ENCODE measurements at regions not wholly inside any gene's neighbourhood (a gene's known extent, or its start where the extent isn't known, plus 50 kb on each side); places are given as distances from the start of the nearest gene placed in this dataset.

GRCh38 chr3:3745693-3746092 is 53.5 kb upstream of the LRRN1 start:
- H3K9me3 Mint-ChIP-seq, result no peaks in the 10 kb centered on the region
- H3K4me1 Mint-ChIP-seq, result peaks cover under 1% of the 10 kb centered on the region
- Histone ChIP-seq H3K4me1 (ENCODE audit: control insufficient read depth, insufficient read depth, low read length) (no peaks in the 10 kb centered on the region), H3K27ac (ENCODE audit: low read depth, low read length) (no peak overlapping the region), H3K9ac (ENCODE audit: extremely low read depth, low read length, poor library complexity, severe bottlenecking) (no peak overlapping the region), H3K36me3 (ENCODE audit: control insufficient read depth, insufficient read depth, low read length) (no peaks in the 10 kb centered on the region), H3K9me3 (ENCODE audit: control insufficient read depth, low read length) (no peaks in the 10 kb centered on the region), H3K27me3 (ENCODE audit: control insufficient read depth, insufficient read depth, low read length, poor library complexity, severe bottlenecking) (no peaks in the 10 kb centered on the region), H3K4me3 (ENCODE audit: low read length) (no peak overlapping the region)
- TF ChIP-seq CTCF (conservative IDR thresholded peaks at IDR 0.05), result no peak
- H3K36me3 Mint-ChIP-seq (ENCODE audit: low read depth), result no peaks in the 10 kb centered on the region
- WGBS, 2 experiments (ENCODE audit: insufficient coverage in 1 of 2, insufficient read length in 1 of 2), result 77 to 80% methylated on average over 1 of the region's 1 CpG
- no peak for DNase-seq
- no peak overlapping the region for H3K27ac Mint-ChIP-seq
- no peaks in the 10 kb centered on the region for H3K27me3 Mint-ChIP-seq (ENCODE audit: insufficient read depth)
- no peak overlapping the region for H3K4me3 Mint-ChIP-seq

- H3K27me3 Mint-ChIP-seq (ENCODE audit: insufficient read depth), result no peaks in the 10 kb centered on the region
- H3K27me3 ChIP-seq (ENCODE audit: control insufficient read depth, insufficient read depth, low read length, poor library complexity, severe bottlenecking), result no peaks in the 10 kb centered on the region
- no peak overlapping the region for H3K27ac Mint-ChIP-seq
- no peaks in the 10 kb centered on the region for H3K9me3 Mint-ChIP-seq
- no peak overlapping the region for H3K27ac ChIP-seq (ENCODE audit: low read depth, low read length)
- no peak overlapping the region for H3K9ac ChIP-seq (ENCODE audit: extremely low read depth, low read length, poor library complexity, severe bottlenecking)
- H3K4me3 ChIP-seq (ENCODE audit: low read length), result no peak overlapping the region
- peaks cover 2% of the 10 kb centered on the region for H3K4me1 Mint-ChIP-seq
- H3K36me3 Mint-ChIP-seq (ENCODE audit: low read depth), result no peaks in the 10 kb centered on the region
- 92 to 95% methylated on average over 4 to 6 of the region's 6 CpGs for WGBS, 2 experiments (ENCODE audit: insufficient coverage in 1 of 2, insufficient read length in 1 of 2)
- no peaks in the 10 kb centered on the region for H3K36me3 ChIP-seq (ENCODE audit: control insufficient read depth, insufficient read depth, low read length)
- no peaks in the 10 kb centered on the region for H3K4me1 ChIP-seq (ENCODE audit: control insufficient read depth, insufficient read depth, low read length)
- H3K4me3 Mint-ChIP-seq, result no peak overlapping the region
- no peaks in the 10 kb centered on the region for H3K9me3 ChIP-seq (ENCODE audit: control insufficient read depth, low read length)
- TF ChIP-seq CTCF (conservative IDR thresholded peaks at IDR 0.05), result no peak
- no peak for DNase-seq
Measured at GRCh38 chr3:3744826-3745225, 54.4 kb upstream of the LRRN1 start.

- no peak overlapping the region for H3K9ac ChIP-seq (ENCODE audit: extremely low read depth, low read length, poor library complexity, severe bottlenecking)
- TF ChIP-seq CTCF (conservative IDR thresholded peaks at IDR 0.05), result no peak
- no peak overlapping the region for H3K27ac Mint-ChIP-seq
- DNase-seq, result no peak
- H3K27me3 Mint-ChIP-seq (ENCODE audit: insufficient read depth), result no peaks in the 10 kb centered on the region
- no peaks in the 10 kb centered on the region for H3K36me3 Mint-ChIP-seq (ENCODE audit: low read depth)
- WGBS, 2 experiments (ENCODE audit: insufficient coverage in 1 of 2, insufficient read length in 1 of 2), result 90 to 96% methylated on average over 2 to 3 of the region's 3 CpGs
- no peak overlapping the region for H3K27ac ChIP-seq (ENCODE audit: low read depth, low read length)
- no peak overlapping the region for H3K4me3 ChIP-seq (ENCODE audit: low read length)
- H3K9me3 Mint-ChIP-seq, result no peaks in the 10 kb centered on the region
- no peaks in the 10 kb centered on the region for H3K27me3 ChIP-seq (ENCODE audit: control insufficient read depth, insufficient read depth, low read length, poor library complexity, severe bottlenecking)
- no peaks in the 10 kb centered on the region for H3K9me3 ChIP-seq (ENCODE audit: control insufficient read depth, low read length)
- no peak overlapping the region for H3K4me3 Mint-ChIP-seq
- H3K4me1 Mint-ChIP-seq, result peaks cover 4% of the 10 kb centered on the region
- no peaks in the 10 kb centered on the region for H3K4me1 ChIP-seq (ENCODE audit: control insufficient read depth, insufficient read depth, low read length)
- no peaks in the 10 kb centered on the region for H3K36me3 ChIP-seq (ENCODE audit: control insufficient read depth, insufficient read depth, low read length)
Measured at GRCh38 chr3:3743754-3744153, 55.5 kb upstream of the LRRN1 start.
